Effector CD8-positive, alpha-beta T cell (primary cell): ENCODE measurements at regions not wholly inside any gene's neighbourhood (a gene's known extent, or its start where the extent isn't known, plus 50 kb on each side); places are given as distances from the start of the nearest gene placed in this dataset.
"Not testable (repeated sequence)": the region's sequence is repeated elsewhere in the genome, so short reads cannot be mapped to it uniquely, and the experiment has no call there.

Source experiments
- DNase-seq: peaks from one replicate; lab custom pipeline; 2025; lab: John Stamatoyannopoulos, UW

DNA sequence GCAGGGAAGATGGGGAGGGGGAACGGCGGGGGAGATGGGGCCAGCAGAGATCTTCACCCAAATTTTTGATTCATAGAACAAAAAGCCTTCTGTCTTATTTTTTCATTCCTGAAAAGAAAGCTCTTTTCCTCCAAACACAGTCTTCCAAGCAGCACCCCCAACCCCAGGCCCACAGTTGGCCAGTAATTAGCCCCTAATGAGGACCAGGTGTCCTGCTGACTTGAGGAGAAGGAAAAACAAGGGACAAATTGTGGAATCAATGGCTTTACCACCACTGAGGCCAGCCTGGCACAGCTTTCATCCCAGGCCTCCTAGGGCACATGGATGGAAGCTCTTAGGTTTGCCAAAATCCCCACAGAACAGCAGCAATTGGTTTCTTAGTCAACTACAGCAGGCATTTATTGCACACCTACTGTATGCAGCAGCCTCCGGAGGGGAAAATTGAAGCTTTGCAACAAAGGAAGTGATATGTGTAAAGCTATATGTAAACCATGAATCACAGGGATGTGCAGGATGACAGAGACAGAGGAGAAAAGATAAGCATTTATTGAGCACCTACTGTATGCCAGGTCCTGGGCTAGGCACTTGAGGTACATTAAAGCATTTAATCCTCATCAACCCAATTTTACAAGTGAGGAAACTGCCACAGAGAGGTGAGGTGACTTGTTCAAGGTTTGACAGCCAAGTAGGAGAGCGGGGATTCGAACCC lies 199.5 kb downstream of the TBC1D2B start:
- no peak for DNase-seq

DNA sequence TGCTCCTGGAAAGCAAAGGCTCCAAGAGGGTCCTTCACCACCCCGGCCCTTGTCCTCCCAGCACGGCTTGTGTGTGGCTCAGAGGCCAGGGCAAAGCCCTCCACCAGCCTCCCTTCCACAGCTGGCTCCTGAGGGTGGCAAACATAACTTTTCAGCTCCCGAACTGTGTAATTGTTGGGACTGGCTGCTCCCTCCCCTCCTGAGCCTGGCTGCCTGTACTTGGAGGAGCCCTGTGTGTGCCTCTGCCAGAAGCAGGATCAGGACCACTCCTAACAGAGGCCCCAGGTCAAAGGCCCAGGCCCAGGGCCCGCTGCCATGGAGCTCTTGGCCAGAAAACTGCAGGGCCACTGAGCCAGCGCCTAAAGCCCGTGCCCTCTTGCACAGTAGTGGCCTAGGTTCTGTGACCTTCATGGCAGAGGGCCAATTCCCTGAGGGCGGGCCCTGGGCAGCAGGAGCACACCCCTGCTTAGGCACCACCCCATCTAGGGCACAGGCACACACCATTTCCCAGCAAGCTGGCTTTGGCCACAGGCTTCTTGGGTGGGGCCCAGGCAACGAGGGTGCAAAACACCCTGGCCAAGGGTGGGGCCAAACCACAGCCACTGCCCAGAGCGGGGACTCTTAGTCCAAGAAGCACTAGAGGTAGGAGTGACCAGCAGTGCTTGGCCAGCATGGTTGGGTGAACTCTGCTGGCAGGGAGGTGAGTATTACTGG lies 201.2 kb downstream of the TBC1D2B start:
- DNase-seq: not testable (repeated sequence)

DNA sequence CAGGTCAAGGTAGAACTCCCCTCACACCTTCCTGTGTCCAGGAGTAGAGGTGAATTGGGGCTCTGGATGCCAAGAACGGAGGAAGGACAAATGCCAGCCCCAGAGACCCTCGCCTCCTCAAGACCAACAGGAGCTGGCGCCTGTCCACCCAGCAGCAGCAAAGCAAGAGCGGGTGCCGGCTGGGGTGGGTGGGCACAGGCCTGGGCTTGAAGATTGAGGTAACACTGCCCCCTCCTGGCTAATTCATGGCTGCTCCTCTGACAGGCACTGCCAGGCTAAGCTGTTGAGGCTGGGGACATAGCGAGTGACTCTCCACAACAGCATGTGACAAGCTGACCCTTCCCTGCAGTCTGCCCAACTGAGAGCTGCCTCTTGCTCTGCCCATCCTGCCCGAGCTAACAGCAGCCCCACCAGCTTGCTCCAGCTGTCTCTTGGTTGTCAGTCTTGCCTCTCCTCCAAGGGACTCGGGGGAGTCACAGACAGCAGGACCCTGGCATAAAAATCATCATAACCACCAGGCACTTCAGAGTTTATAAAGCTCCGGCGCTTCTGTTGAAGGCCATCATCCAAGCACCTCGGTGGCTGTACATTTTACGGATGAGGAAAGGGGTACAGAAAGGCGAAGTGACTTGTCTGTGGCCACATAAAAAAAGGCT lies 202.3 kb downstream of the TBC1D2B start:
- DNase-seq: not testable (repeated sequence)

DNA sequence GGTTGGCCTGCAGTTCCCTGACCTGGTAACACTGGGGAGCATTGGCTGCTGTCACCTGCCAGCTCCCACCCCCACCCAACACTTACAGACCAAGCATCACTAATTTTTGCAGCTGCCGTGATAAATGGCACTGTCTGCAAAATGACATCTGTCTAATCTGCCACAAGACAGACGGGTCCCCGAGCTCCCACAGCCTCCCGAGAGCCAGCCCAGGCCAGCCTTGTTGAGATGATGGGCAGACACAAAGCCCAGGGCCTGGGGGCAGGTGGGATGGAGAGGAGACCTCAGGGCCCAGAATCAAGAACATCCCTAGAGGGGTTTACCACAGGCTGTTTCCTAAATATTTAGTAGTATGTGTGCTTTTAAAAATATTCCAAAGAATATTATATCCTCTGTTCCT lies 203.4 kb downstream of the TBC1D2B start:
- DNase-seq: no peak

DNA sequence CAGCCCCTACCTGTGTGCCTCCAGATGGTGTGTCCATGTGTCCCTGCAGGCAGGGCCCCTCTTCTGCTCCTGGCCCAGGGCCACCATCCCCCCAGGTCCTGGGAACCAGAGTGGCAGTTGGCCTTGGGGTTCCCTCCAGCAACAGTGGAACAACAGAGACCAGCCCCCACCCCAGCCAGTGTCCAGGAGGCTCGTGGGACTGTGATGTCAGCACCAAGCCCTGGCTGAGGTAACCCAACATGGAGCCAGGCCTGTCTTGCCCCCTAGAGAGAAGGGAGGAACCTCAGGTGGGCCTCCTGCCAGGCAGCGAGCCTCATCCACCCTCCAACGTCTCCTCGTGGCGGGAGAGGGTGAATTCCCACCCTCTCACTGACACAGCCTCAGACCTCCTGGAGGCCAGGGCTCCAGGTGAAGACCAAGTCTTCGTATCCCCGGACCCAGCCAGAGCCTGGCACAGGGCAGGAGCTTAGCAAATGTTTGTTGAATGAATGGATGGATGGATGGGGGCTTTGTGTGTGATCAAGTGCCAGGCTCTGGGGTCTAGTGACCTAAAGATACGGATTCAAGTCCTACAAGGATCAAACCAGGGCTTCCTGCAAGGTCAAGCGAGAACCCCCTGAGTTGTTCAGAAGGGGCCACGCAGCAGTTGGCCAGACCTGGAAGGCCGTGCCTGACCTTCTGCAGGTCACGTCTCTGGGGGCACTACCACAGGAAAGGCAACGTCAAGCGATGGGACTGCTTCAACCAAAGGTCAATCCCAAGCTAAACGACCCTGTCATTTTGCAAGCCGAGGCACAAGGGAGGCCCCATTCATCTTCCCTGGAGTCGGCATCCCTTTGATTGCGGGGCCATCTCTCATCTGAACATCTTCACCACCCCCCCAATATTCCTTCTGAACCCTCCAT lies 204.7 kb downstream of the TBC1D2B start:
- not testable (repeated sequence) for DNase-seq

DNA sequence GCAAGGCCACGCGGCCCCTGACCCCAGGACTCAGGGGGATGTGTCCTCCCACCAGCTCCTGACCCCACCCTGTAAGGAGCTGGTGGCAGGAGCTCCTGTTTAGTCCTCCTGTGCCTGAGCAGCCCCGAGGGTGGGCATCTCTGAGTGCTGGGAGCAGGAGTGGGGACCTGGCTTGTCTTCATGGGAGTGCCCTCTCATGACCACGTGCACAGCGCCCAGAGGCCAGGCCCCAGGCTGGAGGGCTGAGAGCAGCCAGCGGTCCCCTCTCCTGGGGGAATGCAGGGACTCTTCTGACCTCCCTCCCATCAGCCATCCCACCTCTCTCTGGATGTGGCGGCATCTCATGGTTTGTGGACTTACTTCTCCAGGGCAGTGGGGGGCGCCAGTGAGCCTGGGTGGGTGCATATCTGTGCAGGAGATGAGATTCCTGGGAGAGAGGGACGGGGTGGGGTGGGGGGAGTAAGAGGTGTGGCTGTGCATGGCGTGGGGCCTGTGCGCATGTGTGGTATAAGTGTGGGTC lies 205.6 kb downstream of the TBC1D2B start:
- no peak for DNase-seq

DNA sequence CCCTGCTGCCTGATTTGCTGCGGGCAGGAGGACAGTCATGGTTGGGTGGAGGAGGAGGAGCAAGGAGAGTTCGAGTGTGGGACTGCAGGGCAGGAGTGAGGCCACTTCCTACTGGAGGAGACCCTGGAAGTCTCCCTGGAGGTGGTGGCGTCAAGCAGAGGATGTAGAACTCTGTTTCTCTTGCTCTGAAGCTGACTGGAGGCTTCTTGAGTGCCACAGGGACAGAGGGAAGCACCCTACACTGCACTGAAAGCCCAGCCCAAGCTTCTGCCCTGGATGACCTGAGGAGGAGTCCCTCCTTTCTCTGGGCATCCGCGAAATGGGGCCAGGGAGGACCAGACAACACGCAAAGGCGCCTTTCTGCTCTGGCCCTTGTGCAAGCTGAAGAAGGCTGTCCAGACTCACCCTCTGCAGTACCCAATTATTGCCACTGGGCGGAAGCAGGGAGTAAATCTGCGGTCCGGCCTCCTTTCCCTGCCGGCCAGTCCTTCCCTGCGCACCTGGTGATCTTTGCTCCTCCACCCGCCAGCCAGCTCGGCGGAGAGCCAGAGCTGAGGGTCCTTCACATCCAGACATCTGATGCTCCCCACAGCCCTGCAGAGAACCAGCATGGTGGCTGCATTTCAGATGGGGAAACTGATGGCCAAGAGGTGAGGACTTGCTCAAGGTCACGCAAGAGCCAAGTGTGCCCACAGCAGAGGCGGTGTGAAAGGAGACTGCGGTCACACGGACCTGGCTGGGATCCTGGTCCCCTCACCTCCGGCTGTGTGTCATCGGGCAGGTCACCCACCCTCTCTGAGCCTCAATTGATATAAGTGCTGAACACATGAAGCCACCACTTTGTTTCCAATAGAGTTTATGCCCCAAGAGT lies 207.1 kb downstream of the TBC1D2B start:
- no peak for DNase-seq

DNA sequence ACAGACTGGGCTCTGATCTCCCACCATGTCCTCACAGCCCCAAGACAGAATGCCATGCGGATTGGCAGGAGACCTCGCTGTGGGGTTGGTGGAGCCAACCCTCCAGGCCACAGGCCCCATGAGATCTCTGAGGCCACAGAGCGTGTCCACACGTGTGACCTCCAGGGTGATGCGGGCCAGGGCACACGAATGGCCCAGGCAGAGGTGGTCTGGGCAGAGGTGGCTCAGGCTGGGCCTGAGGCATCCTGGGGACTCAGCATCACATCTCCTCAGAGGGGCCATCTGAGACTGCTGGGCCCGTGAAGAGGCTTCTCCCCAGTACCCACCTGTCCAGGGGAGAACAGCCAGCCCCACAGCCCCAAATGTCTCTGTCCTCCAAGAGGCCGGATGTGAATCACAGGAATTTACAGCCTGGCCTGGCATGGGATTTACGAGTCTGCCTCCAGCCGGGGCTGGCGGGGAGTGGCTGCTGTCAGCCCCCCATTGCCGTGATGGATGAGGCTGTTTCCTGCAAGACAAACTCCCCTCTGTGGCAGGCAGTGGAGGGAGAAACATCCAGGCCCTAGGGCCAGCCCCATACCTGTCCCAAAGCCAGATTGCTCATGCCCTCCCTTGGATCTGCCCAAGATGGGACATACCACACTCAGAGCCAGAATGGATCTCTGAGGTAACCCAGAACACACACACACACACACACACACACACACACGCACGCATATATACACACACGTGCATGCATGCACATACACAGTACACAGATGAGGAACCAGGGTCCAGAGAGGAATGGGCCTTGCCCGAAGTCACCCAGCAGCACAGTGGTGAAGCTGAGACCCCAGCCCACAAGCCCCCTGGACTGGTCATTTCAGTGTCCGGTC lies 208.3 kb downstream of the TBC1D2B start:
- no peak for DNase-seq

DNA sequence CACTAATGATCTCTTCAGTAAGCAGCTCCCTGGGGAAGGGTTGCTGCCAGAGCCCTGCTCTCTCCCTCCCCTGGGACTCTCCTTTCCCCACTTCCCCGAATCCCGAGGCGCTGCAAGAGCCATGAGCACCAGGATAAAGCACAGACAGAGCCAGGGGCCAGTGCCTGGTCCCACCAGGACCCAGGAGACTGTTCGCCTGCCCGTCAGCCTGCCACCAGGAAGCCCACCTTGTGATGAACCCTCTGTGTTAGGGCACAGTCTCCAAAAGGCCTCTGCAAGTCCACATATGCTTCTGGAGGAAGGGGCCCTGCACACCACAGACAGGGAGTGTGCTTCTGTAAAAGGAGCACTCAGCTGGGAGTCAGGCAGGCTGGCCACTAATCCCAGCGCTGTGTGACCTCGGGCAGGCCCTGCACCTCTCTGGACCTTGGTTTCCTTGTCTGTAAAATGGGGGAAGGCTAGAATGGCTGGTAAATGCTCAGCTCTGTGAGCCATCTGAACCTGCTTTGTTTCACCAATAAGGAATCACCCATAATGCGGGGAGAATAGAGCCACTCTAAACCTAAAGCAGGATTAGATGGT lies 209.4 kb downstream of the TBC1D2B start:
- DNase-seq: not testable (repeated sequence)

DNA sequence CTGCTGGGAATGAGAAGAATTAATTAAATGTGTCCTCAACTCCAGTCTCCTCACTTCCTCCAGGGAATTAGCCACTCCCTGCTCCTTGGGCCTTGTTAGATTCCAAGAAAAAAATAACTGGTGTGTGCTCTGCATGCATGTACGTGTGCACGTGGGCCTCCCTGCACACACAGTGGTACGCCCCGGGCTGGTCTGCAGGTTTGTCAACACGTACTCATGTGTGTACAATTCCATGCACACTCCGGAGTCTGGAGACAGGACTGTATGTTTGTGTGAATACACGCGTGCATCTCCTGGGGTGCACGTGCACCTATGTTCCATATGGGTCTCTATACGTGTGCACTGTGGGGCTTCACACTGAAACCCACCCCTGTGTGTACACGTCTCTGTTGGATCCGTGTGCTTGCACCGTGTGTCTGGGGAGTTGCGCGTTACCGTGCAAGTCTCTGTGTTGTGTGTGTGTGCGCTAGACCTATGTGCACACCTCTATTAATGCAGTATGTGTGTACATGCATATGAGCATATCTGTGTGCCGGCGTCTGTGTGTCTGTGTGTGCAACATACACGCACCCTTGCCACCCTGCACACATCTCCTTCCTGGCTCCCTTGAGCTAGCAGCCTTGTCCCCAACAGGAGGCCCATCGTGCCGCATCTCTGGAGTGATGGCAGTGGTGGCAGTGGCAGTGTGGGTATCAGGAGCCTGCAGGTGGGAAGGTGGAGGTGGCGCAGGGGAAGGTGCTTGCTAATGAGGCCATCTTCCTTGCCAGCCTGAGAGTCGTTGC lies 210.1 kb downstream of the TBC1D2B start:
- no peak for DNase-seq

DNA sequence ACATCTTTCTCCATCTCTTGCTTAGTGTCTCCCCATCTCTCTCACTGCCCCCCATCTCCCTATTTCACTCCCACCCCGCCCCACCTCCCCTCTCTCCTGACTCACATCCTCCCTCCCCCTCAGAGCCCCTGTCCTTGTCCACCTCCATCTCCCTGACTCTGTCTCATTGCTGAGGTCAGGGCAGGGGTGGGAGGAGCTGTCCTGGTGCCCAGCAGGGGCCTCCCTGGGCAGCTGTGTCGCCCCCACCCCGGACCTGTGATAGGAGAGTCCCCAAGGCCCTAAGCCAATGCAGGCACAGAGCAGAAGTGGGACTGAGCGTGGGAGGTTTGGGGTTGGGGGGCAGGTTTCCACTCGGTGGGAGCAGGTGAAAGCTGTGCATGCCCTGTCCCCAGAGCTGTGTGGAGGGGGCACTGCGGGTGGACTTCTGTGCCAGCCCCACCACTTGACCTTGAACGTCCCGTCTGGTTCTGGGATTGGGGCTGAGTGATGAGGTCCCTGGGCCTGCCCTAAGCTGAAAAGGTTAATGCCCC lies 210.8 kb downstream of the TBC1D2B start:
- DNase-seq: no peak

DNA sequence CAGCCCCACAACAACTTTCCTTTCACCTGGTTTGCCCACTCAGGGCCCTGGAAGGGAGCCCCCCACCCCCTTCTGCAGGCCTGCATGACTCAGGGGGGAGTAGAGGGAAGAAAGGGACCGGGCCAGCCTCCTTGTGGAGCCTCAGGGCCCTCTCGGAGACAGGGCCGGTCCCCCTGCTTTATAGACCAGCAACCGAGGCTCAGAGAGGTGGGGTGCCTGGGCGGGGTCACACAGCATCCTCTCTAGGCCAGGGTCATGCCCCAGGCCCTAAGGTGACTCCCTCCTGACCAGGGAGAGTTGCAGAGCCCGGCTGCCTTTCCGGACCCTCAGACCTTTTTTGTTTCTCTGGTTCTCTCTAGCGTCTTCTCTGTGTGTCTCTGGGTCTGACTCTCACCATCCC lies 211.3 kb downstream of the TBC1D2B start:
- DNase-seq: no peak

DNA sequence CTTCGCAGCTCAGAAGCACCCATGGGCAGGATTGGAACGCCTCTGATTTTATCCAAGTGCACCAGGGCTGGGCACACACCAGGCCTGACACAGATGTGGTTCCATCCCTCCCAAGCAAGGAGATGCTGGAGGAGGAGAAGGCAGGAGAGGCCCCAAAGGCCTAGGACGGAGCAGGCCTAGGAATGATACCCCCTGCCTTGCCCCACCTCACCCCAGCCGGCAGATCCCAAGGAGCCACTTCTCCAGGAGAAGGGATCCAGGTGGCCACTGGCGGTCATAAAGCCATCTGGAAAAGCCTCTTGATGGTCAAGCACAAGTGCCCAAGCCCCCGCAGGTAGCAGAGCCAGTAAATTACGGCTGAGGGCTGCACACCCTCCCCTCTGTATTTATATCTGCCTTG lies 211.8 kb downstream of the TBC1D2B start:
- DNase-seq: no peak

DNA sequence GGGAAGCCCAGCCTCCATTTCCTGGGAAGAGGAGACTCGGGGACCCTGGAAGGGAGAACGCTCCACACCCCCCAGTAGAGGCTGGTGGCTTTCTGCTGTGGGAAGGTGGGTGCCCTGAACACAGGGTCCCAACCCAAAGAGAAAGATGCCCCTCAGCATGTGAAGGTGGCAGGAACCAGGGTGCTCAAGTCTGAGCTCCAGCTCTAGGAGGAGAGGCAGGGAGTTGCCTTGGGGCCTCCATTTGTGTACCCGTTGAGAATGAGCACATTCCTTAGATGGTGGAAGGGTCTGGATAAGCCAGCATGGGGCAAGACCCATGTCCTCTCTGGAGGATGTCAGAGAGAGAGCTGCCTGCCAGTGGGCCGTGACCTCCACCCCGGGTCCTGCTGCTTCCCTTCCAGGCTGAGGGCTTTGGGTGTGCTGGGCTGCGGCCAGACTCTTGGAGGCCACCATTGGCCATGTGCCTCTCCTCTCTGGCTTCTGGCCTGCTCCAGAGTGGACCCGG lies 212.4 kb downstream of the TBC1D2B start:
- no peak for DNase-seq

DNA sequence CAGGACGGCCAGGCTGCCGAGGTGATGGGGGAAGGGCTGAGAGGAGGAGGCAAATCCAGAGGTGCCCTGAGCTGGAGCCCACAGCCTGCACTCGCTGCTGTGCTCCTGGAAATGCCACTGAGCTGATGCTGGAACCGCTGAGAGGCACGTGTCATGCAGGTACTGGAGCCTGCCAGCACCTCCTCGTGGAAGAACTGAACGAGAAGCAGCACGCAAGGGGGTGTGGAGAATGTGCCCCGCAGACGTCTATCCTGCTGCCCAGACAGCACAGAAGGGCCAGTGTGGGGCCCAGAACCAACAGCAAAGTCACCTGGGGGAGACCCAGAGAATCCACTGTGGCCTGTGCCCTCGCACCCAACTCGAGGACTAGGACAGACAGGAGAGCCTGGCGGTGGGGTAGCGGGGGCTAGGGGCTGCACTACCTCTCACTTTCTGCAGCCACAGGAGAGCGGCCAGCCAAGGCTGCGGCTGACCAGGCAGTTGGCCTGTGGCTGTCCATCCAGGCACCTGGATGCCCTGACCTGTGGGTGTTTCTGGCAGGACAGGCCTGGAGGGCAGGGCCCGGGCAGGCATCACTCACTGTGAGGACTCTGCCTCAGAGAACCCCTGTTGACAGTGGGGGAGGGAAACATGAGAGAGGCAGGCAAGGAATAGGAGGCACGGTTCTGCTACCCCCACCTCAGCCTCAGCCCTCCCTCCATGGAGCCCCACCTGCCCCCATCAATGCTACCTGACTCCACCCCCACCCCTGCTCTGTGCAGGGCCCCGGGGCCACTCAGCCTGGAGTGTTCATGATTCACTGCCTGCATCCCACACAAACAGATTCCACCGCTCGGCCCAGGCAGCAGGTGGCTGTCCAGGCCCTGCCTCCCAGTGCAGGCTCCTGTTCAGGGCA lies 213.1 kb downstream of the TBC1D2B start:
- no peak for DNase-seq

DNA sequence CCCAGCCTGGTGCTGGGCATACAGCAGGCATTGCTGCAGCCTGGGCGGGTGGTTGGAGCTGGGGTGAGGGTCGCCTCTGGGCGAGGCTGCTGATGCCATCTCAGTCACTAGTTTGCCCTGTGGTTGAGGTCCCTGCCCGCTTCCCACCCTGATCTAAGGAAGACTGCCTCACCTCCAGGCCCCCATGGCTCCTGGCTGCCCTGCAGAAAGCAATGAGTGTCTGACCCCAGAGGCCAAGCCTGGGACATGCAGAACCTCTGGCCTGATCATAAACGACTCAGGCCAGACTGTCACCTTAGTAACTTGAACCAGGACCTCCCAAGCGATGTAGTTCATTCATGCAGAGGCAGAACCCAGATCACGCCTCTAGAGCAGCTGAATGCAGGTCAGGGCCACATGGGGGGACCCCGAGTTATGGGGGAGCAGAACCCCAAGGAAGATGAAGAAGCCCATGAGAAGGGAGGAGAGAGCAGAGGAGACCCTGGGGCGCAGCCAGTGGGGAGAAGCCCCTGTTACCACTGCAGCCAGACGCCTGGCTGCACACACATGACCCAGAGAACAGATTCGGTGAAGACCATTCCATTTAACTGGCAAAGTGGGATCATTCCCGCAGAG lies 213.9 kb downstream of the TBC1D2B start:
- no peak for DNase-seq

DNA sequence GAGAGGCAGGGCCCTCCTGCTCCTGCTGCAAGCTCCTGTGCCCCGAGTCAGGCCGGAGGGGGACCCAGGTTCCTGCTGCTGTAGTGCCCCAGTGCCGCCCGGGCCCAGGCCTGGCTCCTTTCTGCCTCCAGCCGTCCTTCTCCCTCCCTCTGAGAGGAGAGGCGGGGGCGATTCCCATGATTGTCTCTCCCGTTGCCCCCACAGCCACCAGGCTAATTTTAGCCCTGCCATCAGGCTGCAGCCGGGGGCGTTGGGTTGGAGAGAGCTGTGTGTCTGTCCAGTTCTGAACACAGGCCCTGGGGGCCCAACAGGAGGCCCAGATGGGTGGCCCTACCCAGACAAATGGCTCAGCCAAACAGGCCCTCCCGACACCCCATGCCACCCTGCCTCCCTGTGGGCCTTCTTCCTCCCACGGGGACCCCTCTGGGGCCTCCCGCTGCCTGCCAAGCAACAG lies 214.8 kb downstream of the TBC1D2B start:
- DNase-seq: no peak
